ENCODE measurements at regions not wholly inside any gene's neighbourhood (a gene's known extent, or its start where the extent isn't known, plus 50 kb on each side); places are given as distances from the start of the nearest gene placed in this dataset.

GRCh38 chr17:6243186-6243585 is 173.0 kb downstream of the WSCD1 start (continued):
- TF ChIP-seq ZNF837 (tag by site-specific recombination; IDR thresholded peaks at IDR 0.05): no peak
- no peak for TF ChIP-seq ZNF174 (tag by site-specific recombination; IDR thresholded peaks at IDR 0.05)

DNA sequence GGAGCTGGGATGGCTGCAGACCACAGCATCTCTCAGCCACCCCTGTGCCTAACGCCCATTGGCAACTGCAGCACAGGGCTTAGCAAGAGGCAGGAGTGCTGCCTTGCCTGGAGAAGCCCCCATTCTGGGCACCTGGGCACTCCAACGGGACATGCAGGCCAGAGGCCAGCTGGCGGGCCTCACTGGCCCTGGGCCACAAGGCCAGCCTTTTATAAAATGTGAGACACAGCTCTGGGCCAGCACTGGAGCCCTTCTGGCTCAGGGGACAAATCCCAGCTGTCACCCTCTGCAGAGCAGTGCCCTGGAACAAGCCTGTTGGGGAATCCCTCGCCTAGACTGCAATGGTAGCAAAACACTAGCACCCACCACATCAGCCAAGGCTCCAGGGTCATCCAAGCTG is 171.8 kb downstream of the WSCD1 start:
- Histone ChIP-seq H3K36me3 (ENCODE audit: control insufficient read depth in 2 of 2, insufficient read depth in 1 of 2, low read length in 2 of 2) (no peaks in the 10 kb centered on the region), H3K4me1 (ENCODE audit: control insufficient read depth, insufficient read depth, low read length) (no peaks in the 10 kb centered on the region), H3K9me3 (ENCODE audit: control insufficient read depth, insufficient read depth, low read depth, low read length) (no peaks in the 10 kb centered on the region), H3K27ac (ENCODE audit: extremely low read depth, low read depth, low read length) (no peak overlapping the region), H3K4me3 (ENCODE audit: low read depth, low read length) (no peak overlapping the region)
- CTCF ChIA-PET: no interaction called here
- POLR2A ChIA-PET: no interaction called here
- TF ChIP-seq ZNF174 (tag by site-specific recombination; IDR thresholded peaks at IDR 0.05): no peak
- TF ChIP-seq SCRT1 (tag by site-specific recombination; IDR thresholded peaks at IDR 0.05; ENCODE audit: borderline replicate concordance): no peak
- no peak for TF ChIP-seq FEZF1 (tag by site-specific recombination; IDR thresholded peaks at IDR 0.05)
- TF ChIP-seq BCL11A (tag by site-specific recombination; IDR thresholded peaks at IDR 0.05; ENCODE audit: low read depth): no peak
- TF ChIP-seq AEBP2 (tag by site-specific recombination; IDR thresholded peaks at IDR 0.05; ENCODE audit: borderline replicate concordance): no peak
- TF ChIP-seq ZNF501 (tag by site-specific recombination; IDR thresholded peaks at IDR 0.05): no peak
- TF ChIP-seq, protein P1, sequence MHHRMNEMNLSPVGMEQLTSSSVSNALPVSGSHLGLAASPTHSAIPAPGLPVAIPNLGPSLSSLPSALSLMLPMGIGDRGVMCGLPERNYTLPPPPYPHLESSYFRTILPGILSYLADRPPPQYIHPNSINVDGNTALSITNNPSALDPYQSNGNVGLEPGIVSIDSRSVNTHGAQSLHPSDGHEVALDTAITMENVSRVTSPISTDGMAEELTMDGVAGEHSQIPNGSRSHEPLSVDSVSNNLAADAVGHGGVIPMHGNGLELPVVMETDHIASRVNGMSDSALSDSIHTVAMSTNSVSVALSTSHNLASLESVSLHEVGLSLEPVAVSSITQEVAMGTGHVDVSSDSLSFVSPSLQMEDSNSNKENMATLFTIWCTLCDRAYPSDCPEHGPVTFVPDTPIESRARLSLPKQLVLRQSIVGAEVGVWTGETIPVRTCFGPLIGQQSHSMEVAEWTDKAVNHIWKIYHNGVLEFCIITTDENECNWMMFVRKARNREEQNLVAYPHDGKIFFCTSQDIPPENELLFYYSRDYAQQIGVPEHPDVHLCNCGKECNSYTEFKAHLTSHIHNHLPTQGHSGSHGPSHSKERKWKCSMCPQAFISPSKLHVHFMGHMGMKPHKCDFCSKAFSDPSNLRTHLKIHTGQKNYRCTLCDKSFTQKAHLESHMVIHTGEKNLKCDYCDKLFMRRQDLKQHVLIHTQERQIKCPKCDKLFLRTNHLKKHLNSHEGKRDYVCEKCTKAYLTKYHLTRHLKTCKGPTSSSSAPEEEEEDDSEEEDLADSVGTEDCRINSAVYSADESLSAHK (tag by site-specific recombination; IDR thresholded peaks at IDR 0.05): no peak
- TF ChIP-seq ZBTB11 (tag by site-specific recombination; conservative IDR thresholded peaks at IDR 0.05; ENCODE audit: low read depth): no peak
- TF ChIP-seq ZNF777 (tag by site-specific recombination; IDR thresholded peaks at IDR 0.05; ENCODE audit: borderline replicate concordance): no peak
- TF ChIP-seq ZNF155 (tag by site-specific recombination; IDR thresholded peaks at IDR 0.05): no peak
- no peak for TF ChIP-seq ZNF433 (tag by site-specific recombination; IDR thresholded peaks at IDR 0.05; ENCODE audit: low read depth)
- TF ChIP-seq ZNF140 (tag by site-specific recombination; IDR thresholded peaks at IDR 0.05): no peak

- ChIA-PET POLR2A (no interaction called here), CTCF (no interaction called here)
- H3K9me3 ChIP-seq (ENCODE audit: control insufficient read depth, insufficient read depth, low read depth, low read length): no peaks in the 10 kb centered on the region
- H3K4me3 ChIP-seq (ENCODE audit: low read depth, low read length): no peak overlapping the region
- H3K4me1 ChIP-seq (ENCODE audit: control insufficient read depth, insufficient read depth, low read length): no peaks in the 10 kb centered on the region
- TF ChIP-seq BCL11B (tag by site-specific recombination; IDR thresholded peaks at IDR 0.05; ENCODE audit: low read depth) (no peak), ZSCAN23 (tag by site-specific recombination; IDR thresholded peaks at IDR 0.05) (no peak), SALL2 (tag by site-specific recombination; IDR thresholded peaks at IDR 0.05; ENCODE audit: borderline replicate concordance) (no peak), ZNF202 (tag by site-specific recombination; IDR thresholded peaks at IDR 0.05; ENCODE audit: borderline replicate concordance) (no peak), ZNF843 (tag by site-specific recombination; IDR thresholded peaks at IDR 0.05) (no peak), ZBTB11 (tag by site-specific recombination; conservative IDR thresholded peaks at IDR 0.05; ENCODE audit: low read depth) (no peak), ZNF510 (tag by site-specific recombination; IDR thresholded peaks at IDR 0.05; ENCODE audit: insufficient replicate concordance) (no peak), ZNF623 (tag by site-specific recombination; IDR thresholded peaks at IDR 0.05) (no peak), ZNF624 (tag by site-specific recombination; IDR thresholded peaks at IDR 0.05) (no peak), ZNF133 (tag by site-specific recombination; IDR thresholded peaks at IDR 0.05) (no peak), OSR2 (tag by site-specific recombination; IDR thresholded peaks at IDR 0.05) (no peak)
- H3K27ac ChIP-seq (ENCODE audit: extremely low read depth, low read depth, low read length): no peak overlapping the region
- H3K36me3 ChIP-seq (ENCODE audit: control insufficient read depth in 2 of 2, insufficient read depth in 1 of 2, low read length in 2 of 2): no peaks in the 10 kb centered on the region
These were observed 171.2 kb downstream of the WSCD1 start for GRCh38 chr17:6241381-6241780.
